CD4-positive, alpha-beta T cell treated with Interleukin-15 for 1 hour (primary cell): ENCODE measurements at regions not wholly inside any gene's neighbourhood (a gene's known extent, or its start where the extent isn't known, plus 50 kb on each side); places are given as distances from the start of the nearest gene placed in this dataset.
"Not testable (repeated sequence)": the region's sequence is repeated elsewhere in the genome, so short reads cannot be mapped to it uniquely, and the experiment has no call there.

Experiments
- DNase-seq: peaks from one replicate; pipeline ENCODE4 v3.0.0-alpha.2; 2020

DNA sequence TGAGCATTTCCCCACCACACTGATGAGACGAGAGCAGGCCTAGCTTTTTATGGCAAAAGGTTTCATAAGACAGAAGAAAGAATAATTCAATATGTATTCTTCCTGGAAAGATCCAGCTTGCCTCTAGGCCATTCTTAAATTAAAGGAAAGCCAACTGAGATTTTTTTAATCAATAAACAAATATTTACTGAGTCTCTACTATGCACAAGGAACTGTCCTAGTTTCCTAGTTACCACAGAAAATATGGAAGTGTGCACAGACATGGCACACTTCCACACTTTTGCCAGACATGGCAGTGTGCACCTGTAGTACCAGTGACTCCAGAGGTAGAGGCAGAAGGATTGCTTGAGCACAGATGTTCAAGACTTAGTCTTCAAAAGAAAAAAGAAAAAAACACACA is 281.0 kb downstream of the CETN3 start:
- DNase-seq = no peak

DNA sequence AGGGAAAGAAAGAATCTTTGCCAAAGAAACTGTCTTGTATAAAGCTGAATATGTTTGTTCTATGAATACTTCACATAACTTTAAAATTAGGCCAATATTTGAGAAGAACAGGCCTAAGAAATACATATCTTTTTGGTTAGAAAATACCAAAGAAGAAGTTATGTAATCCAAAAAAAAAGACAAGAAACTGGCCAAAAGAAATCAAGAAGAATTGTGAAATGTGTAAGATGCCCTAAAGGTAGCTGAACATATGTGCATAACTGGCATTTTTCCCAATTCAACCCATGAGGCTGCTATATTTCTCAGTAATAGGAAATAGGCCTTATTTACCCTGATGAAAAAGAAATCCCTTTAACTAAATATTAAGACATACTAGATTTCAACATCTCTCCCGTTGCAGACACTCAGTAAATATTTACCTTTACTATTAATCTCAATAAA is 290.0 kb downstream of the CETN3 start:
- no peak for DNase-seq

DNA sequence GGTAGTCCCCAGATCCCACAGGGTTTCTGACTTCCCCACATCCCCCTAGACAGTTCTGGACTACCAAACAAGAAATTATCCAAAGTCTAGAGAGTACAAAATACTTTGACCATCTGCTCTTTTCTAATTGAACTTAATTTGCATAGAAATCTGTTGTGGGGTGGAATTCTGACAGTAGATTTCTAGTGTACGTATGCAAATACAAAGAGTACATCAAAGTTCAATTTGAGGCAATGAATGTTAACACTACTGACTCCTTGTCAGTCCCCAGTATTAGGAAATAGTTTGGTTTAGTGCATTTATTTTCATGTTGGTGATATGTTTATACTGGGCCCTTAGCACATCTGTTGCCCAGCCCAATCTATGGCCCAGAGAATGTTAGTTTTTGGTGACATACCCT is 292.6 kb downstream of the CETN3 start:
- no peak for DNase-seq

- no peak for DNase-seq
These were observed 296.4 kb downstream of the CETN3 start for GRCh38 chr5:90113108-90113507.

DNA sequence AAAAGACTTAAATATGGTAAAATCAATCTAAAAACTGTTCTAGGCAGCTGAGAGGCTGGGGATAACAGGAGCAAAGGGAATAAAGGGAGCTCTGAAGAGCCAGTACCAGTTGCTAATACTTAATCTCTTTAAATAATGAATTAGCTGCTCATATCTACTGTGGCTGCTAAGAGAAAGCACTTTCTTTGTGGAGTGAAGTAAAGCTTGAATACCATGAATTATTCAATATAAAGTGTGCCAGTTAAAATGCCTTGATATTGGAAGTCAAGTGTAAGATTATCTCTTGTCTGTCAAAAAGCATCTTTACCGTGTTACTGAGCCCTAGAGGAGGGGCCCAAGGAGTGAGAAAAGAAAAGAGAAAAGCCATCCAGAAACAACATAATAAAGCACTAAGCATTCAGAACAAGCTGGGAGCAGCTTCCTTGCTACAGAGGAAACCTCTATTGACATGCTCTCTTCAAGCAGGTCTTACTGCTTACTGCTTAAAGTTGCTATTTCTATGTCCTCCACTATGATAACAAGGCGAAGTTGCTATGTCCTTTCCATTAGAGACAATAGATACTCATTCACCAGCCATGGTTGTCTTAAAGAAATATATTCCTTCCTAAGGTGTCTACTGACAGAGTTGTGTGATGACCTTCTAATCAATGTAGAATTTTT is 297.4 kb downstream of the CETN3 start:
- no peak for DNase-seq

GRCh38 chr5:90111364-90112032 is 298.1 kb downstream of the CETN3 start:
- no peak for DNase-seq

DNA sequence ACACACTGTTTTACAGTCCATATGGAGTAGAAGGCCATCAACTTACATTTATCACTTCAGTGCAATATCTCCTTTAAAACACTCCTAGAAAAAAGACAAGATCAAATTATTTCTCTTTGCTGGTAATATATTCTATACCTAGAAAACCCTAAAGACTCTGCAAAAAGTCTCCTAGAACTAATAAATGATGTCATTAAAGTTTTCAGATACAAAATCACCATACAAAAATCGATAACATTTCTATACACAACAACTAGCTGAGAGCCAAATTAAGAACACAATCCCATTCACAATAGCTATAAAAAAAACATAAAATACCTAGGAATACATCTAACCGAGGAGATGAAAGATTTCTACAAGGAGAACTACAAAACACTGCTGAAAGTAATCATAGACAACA is 300.3 kb downstream of the CETN3 start:
- no peak for DNase-seq

DNA sequence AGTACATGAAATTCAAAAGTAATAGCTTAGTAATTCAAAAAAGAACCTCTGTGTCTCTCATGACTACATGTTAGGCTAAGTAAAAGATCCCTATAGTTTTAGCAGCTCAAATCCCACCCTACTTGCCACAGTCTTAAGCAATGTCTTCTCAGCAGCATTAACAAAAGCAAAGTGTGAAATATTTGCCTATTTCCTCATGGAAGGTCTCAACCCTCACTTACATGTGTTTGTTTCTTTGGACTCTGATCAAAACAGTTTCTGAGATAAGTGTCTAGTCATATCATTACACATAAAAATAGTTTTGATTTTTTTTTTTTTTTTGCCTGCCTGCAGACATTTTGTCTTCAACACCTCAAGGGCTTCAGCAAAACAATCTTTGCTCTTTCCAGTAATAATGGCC is 310.5 kb downstream of the CETN3 start:
- no peak for DNase-seq

GRCh38 chr5:90097082-90097477 is 312.5 kb downstream of the CETN3 start:
- no peak for DNase-seq

- peak; percentile 17 for DNase-seq
These were observed 313.0 kb downstream of the CETN3 start for GRCh38 chr5:90096415-90097081.

DNA sequence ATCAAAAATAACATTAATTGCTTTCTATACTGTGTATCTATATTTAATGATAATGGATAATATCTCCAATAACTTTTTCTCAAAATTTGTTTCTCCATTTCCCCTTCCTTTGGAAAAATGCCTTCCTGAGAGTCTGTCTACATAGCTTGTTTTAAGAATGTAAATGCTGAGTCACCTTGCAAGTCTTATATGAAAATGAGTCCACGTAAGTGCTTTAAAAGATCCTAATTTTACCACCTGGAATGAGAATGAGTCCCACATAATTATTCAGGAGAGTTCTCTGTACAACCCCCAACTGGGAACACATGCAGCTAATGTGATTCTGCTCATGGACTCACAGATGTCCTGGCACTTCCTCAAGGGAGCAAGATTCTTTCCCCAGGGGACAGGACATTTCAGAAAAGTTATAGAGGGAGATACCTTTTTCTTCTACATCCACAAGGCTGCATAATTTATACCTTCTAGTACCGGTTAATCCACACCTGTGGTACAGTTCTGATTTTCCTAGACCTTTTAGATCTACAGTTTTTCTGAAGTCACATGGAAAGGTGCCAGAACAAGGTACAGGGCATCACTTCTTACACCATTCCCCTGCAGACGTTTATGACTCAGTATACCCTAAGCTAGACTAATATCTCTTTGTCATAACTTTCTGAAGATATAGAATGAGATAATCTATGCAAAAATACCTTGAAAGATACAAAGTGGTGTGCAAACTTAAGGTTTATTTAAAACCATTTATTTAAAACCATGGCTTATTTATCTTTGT is 314.1 kb downstream of the CETN3 start:
- no peak for DNase-seq

GRCh38 chr5:90093751-90094485 is 315.6 kb downstream of the CETN3 start:
- no peak for DNase-seq

GRCh38 chr5:90092734-90093133 is 316.8 kb downstream of the CETN3 start:
- no peak for DNase-seq

- DNase-seq = no peak
These were observed 325.2 kb downstream of the CETN3 start for GRCh38 chr5:90084342-90084741.

GRCh38 chr5:90073026-90073570 is 336.5 kb downstream of the CETN3 start:
- DNase-seq = not testable (repeated sequence)

- DNase-seq = no peak
These were observed 337.9 kb downstream of the CETN3 start for GRCh38 chr5:90071656-90072055.

DNA sequence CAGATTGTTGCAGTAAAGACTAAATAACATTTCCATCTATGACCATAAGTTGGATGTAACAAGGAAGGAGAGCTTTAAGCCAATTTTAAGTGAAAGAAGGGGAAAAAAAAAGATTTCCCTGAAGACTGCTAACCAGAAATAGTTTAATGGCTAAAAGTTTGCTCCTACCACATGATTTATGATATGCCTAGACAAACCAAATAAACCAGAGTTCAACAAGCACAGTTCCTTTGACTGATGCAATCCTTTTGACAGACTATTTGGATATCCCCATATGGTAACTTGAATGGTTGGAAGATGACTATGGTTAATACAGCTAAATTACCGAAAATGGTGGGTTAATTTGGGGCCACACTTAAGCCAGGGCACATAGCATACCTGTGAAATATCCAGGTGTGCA is 338.5 kb downstream of the CETN3 start:
- no peak for DNase-seq

GRCh38 chr5:90066920-90067319 is 342.6 kb downstream of the CETN3 start:
- DNase-seq = no peak

DNA sequence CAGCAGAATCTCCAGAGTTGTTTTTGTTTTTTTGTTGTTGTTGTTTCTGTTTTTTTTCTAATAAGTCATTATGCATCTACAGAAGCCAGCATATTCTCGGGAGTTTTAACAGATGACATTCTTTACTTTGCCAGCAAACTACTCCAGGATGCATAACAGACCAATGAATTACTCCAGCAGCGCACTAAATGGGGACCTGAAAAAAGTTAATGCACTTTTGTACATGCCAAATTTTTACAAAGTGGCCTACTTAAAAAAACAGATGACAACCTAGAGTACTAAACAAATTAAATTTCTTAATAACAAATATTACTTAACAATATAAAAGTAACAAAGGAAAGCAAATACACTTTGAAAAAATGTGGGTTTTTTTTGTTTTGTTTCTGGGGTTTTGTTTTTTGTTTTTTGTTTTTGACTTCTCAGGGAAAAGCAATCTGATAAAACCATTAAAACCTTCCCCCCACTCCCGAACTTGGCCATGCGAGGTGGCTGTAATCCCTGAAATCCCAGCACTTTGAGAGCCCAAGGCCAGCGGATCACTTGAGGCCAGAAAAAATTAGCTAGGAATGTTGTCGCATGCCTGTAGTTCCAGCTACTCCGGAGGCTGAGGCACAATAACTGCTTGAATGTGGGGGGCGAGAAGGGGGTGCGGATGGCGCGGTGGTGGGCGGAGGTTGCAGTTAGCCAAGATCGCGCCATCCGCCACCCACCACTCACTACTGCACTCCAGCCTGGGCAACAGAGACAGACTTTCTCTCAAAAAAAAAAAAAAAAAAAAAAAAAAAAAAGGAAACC is 352.4 kb downstream of the CETN3 start:
- DNase-seq = no peak

GRCh38 chr5:90055831-90056328 is 353.7 kb downstream of the CETN3 start:
- no peak for DNase-seq

- DNase-seq = no peak
These were observed 354.9 kb downstream of the CETN3 start for GRCh38 chr5:90054612-90055011.
